HepG2 (cell line): ENCODE measurements at regions not wholly inside any gene's neighbourhood (a gene's known extent, or its start where the extent isn't known, plus 50 kb on each side); places are given as distances from the start of the nearest gene placed in this dataset.

Experiments used
- ATAC-seq: fragments of 200-7000 bp; cut with Tn5 transposase; 3 replicates; pipeline ENCODE4 v1.9.1; 2020; ENCODE audit warnings: mild to moderate bottlenecking, moderate library complexity
- BruUV-seq: library from RNA; stranded (reverse); fragments of 400-500 nt; replicated peaks from 2 replicates; lab custom pipeline; 2021; lab: Mats Ljungman, UMichigan
- CTCF ChIA-PET: fragments of 300-600 bp; formaldehyde crosslinking; extraction: SDS; loops from one replicate; lab custom pipeline; 2021; ENCODE audit warnings: low total read pairs, inconsistent platforms, low intra/inter-chr PET ratio; lab: Yijun Ruan, JAX
- POLR2A ChIA-PET: fragments of 350-600 bp; sonication (Branson Sonifier 250); formaldehyde crosslinking; loops from one replicate; lab custom pipeline; 2020; ENCODE audit warnings: antibody characterized with exemption, inconsistent platforms; lab: Yijun Ruan, JAX
- DNase-seq: peaks from one replicate; pipeline ENCODE4 v3.0.0-alpha.2; 2015; ENCODE audit warnings: low spot score
- FAIRE-seq: peaks from 3 replicates; lab custom pipeline; 2011; peaks lifted over from hg19 to GRCh38; lab: Jason Lieb, UNC
- H2AFZ ChIP-seq: one replicate; pipeline ENCODE4 v1.6.1; 2011; ENCODE audit warnings: low read length, inconsistent platforms
- H3K27ac ChIP-seq: fragments of 300-600 bp; 3 replicates; pipeline ENCODE4 v1.8.0; 2011; ENCODE audit warnings: mixed run types, mild to moderate bottlenecking, mixed read lengths, low read length, inconsistent platforms; ENCODE audit not compliant: insufficient read depth; ENCODE audit errors: extremely low read length
- H3K27me3 ChIP-seq, 2 experiments: fragments of 200-600 bp in 1 of 2; 2 replicates in 1 of 2; 3 replicates in 1 of 2; pipeline versions ENCODE4 v1.6.0 to v1.8.0; 2011; ENCODE audit warnings: low read length in 2 of 2, mild to moderate bottlenecking in 2 of 2, moderate library complexity in 2 of 2, inconsistent platforms in 1 of 2; ENCODE audit not compliant: insufficient read depth in 2 of 2, control insufficient read depth in 1 of 2
- H3K36me3 ChIP-seq, 2 experiments: fragments of 200-600 bp in 1 of 2; replicated peaks in 1 of 2; 2 replicates in 1 of 2; 3 replicates in 1 of 2; pipeline versions ENCODE4 v1.5.1 to v1.8.0; 2011; ENCODE audit warnings: low read length in 2 of 2, inconsistent platforms in 1 of 2; ENCODE audit not compliant: insufficient read depth in 2 of 2, control insufficient read depth in 1 of 2
- H3K4me1 ChIP-seq: 2 replicates; pipeline ENCODE4 v1.5.1; 2012; ENCODE audit warnings: low read length, inconsistent platforms; ENCODE audit not compliant: insufficient read depth
- H3K4me2 ChIP-seq: 2 replicates; pipeline ENCODE4 v1.6.0; 2011; ENCODE audit warnings: low read depth, low read length, inconsistent platforms
- H3K4me3 ChIP-seq, 3 experiments: fragments of 200-600 bp in 1 of 3; sonication (generic), shearing (Covaris generic) in 1 of 3; replicated peaks in 1 of 3; 2 replicates each; pipeline ENCODE4 v1.5.1; 2011 to 2016; ENCODE audit warnings: low read length in 3 of 3, inconsistent platforms in 2 of 3, low read depth in 2 of 3, mild to moderate bottlenecking in 2 of 3, control low read depth in 1 of 3, mixed read lengths in 1 of 3; ENCODE audit not compliant: insufficient read depth in 1 of 3
- H3K79me2 ChIP-seq: one replicate; pipeline ENCODE4 v1.6.1; 2011; ENCODE audit warnings: low read length, inconsistent platforms; ENCODE audit not compliant: insufficient read depth
- H3K9ac ChIP-seq: 2 replicates; pipeline ENCODE4 v1.6.0; 2011; ENCODE audit warnings: mild to moderate bottlenecking, low read depth, low read length, inconsistent platforms; ENCODE audit not compliant: insufficient read depth
- H3K9me3 ChIP-seq: 2 replicates; pipeline ENCODE4 v1.5.1; 2012; ENCODE audit warnings: mild to moderate bottlenecking, low read length
- H4K20me1 ChIP-seq: 2 replicates; pipeline ENCODE4 v1.6.0; 2011; ENCODE audit warnings: inconsistent platforms, mild to moderate bottlenecking, low read length, moderate library complexity; ENCODE audit not compliant: insufficient read depth
- AFF4 ChIP-seq: sonication (generic); formaldehyde crosslinking; IDR thresholded peaks from 2 replicates; pipeline ENCODE4 v1.4.0; 2020; ENCODE audit warnings: missing genetic modification reagents
- DPF2 ChIP-seq: sonication (generic); formaldehyde crosslinking; IDR thresholded peaks from 2 replicates; pipeline ENCODE4 v1.4.0; 2020; ENCODE audit warnings: mild to moderate bottlenecking, low read depth, missing genetic modification reagents, borderline replicate concordance
- GMEB1 ChIP-seq: sonication (generic); formaldehyde crosslinking; IDR thresholded peaks from 2 replicates; pipeline ENCODE4 v1.5.1; 2020; ENCODE audit warnings: missing genetic modification reagents, mild to moderate bottlenecking, borderline replicate concordance
- HIC2 ChIP-seq: sonication (generic); formaldehyde crosslinking; IDR thresholded peaks from 2 replicates; pipeline ENCODE4 v1.9.0; 2022; ENCODE audit warnings: low read depth, missing genetic modification reagents
- THYN1 ChIP-seq: sonication (generic); formaldehyde crosslinking; IDR thresholded peaks from 2 replicates; pipeline ENCODE4 v1.8.1; 2023; ENCODE audit warnings: low read depth, mild to moderate bottlenecking, moderate library complexity, missing genetic modification reagents, borderline replicate concordance
- ZNF121 ChIP-seq: sonication (generic); formaldehyde crosslinking; IDR thresholded peaks from 2 replicates; pipeline ENCODE4 v1.5.0; 2020; ENCODE audit warnings: mild to moderate bottlenecking, missing genetic modification reagents
- ZNF142 ChIP-seq: sonication (generic); formaldehyde crosslinking; IDR thresholded peaks from 2 replicates; pipeline ENCODE4 v1.4.0; 2020; ENCODE audit warnings: missing genetic modification reagents
- ZNF792 ChIP-seq: IDR thresholded peaks from 2 replicates; pipeline ENCODE4 v1.6.1; 2016
- WGBS: methylation state at CpG from one replicate; pipeline ENCODE4 v1.1.6; 2017; ENCODE audit warnings: low lambda C conversion rate; 5-methylcytosine and 5-hydroxymethylcytosine counted together
- in situ Hi-C: cut with HindIII; loops from 2 replicates; pipeline ENCODE4 v1.10.0; 2017; ENCODE audit warnings: low pct_unique_long_range_greater_than_20kb; ENCODE audit not compliant: extremely low pct_ligation_motif_present
- intact Hi-C: fragments of 100-400 bp; cut with micrococcal nuclease; formaldehyde crosslinking; loops from one replicate; pipeline ENCODE4 v1.10.0; 2022; ENCODE audit not compliant: unreplicated experiment

- H3K36me3 ChIP-seq: no peaks in the 10 kb centered on the region
- no peak overlapping the region for H3K4me2 ChIP-seq
- intact Hi-C loops: no loop called here
- CTCF ChIA-PET: no interaction called here
- no peaks in the 10 kb centered on the region for H4K20me1 ChIP-seq
- in situ Hi-C loops: no loop called here
- no peaks in the 10 kb centered on the region for H3K4me1 ChIP-seq
- DNase-seq: no peak
- no peak overlapping the region for H2AFZ ChIP-seq
- ATAC-seq: no peak
- no TSS peak for BruUV-seq
- TF ChIP-seq THYN1 (CRISPR knock-in tag): no peak
- TF ChIP-seq HIC2 (CRISPR knock-in tag): no peak
- TF ChIP-seq ZNF121: no peak
- TF ChIP-seq GMEB1: no peak
- TF ChIP-seq ZNF142 (CRISPR knock-in tag): no peak
- TF ChIP-seq AFF4 (CRISPR knock-in tag): no peak
- no peak for TF ChIP-seq DPF2 (CRISPR knock-in tag)
- TF ChIP-seq ZNF792 (CRISPR knock-in tag): no peak
- H3K27me3 ChIP-seq: no peaks in the 10 kb centered on the region
- H3K4me3 ChIP-seq: no peak overlapping the region
- H3K79me2 ChIP-seq: no peaks in the 10 kb centered on the region
- POLR2A ChIA-PET: no interaction called here
- no peak overlapping the region for H3K27ac ChIP-seq
- WGBS: 74% methylated on average over 15 of the region's 25 CpGs
- H3K9me3 ChIP-seq: peaks cover 12% of the 10 kb centered on the region
- no peak overlapping the region for H3K9ac ChIP-seq
- no peak for FAIRE-seq
Measured at GRCh38 chrX:90040807-90041206, 119.1 kb downstream of the TGIF2LX start.
